ENCODE measurements at regions not wholly inside any gene's neighbourhood (a gene's known extent, or its start where the extent isn't known, plus 50 kb on each side); places are given as distances from the start of the nearest gene placed in this dataset.
"Not testable (repeated sequence)": the region's sequence is repeated elsewhere in the genome, so short reads cannot be mapped to it uniquely, and the experiment has no call there.

GRCh38 chr6:137970368-137970767, 103.3 kb downstream of the TNFAIP3 start:
- TF ChIP-seq CTCF (conservative IDR thresholded peaks at IDR 0.05) (no peak), ZFX (IDR thresholded peaks at IDR 0.05) (no peak)

GRCh38 chr6:137973201-137973600, 106.1 kb downstream of the TNFAIP3 start:
- TF ChIP-seq ZFX (IDR thresholded peaks at IDR 0.05) (no peak), CTCF (conservative IDR thresholded peaks at IDR 0.05) (no peak)

More at GRCh38 chr6:137970368-137970767, 103.3 kb downstream of the TNFAIP3 start:
- no peak overlapping the region for H3K27ac ChIP-seq

GRCh38 chr6:137975188-137975940, 108.3 kb downstream of the TNFAIP3 start:
- H3K27ac ChIP-seq, result no peak overlapping the region
- TF ChIP-seq ZFX (IDR thresholded peaks at IDR 0.05) (no peak), CTCF (conservative IDR thresholded peaks at IDR 0.05) (peak; percentile 43)

More at GRCh38 chr6:137973201-137973600, 106.1 kb downstream of the TNFAIP3 start:
- H3K27ac ChIP-seq, result no peak overlapping the region

GRCh38 chr6:137976430-137976829, 109.4 kb downstream of the TNFAIP3 start:
- no peak for TF ChIP-seq CTCF (conservative IDR thresholded peaks at IDR 0.05)
- TF ChIP-seq ZFX (IDR thresholded peaks at IDR 0.05), result no peak
- H3K27ac ChIP-seq, result no peak overlapping the region

- no peak for TF ChIP-seq ZFX (IDR thresholded peaks at IDR 0.05)
- H3K27ac ChIP-seq, result no peak overlapping the region
Measured at GRCh38 chr6:137977206-137977605, 110.1 kb downstream of the TNFAIP3 start.

GRCh38 chr6:137977814-137978213, 110.8 kb downstream of the TNFAIP3 start:
- TF ChIP-seq ZFX (IDR thresholded peaks at IDR 0.05) (no peak), CTCF (conservative IDR thresholded peaks at IDR 0.05) (no peak)
- no peak overlapping the region for H3K27ac ChIP-seq

GRCh38 chr6:137978252-137978896, 111.3 kb downstream of the TNFAIP3 start:
- TF ChIP-seq CTCF (conservative IDR thresholded peaks at IDR 0.05) (no peak), ZFX (IDR thresholded peaks at IDR 0.05) (no peak)
- no peak overlapping the region for H3K27ac ChIP-seq

- not testable (repeated sequence) for H3K27ac ChIP-seq
Measured at GRCh38 chr6:137979263-137979662, 112.2 kb downstream of the TNFAIP3 start.

Measured in C4-2B (cell line).